Fibroblast of the conjunctiva (primary cell): ENCODE measurements at regions not wholly inside any gene's neighbourhood (a gene's known extent, or its start where the extent isn't known, plus 50 kb on each side); places are given as distances from the start of the nearest gene placed in this dataset.

Experiments used
- DNase-seq: peaks from one replicate; pipeline ENCODE4 v3.0.0-alpha.2; 2010; ENCODE audit warnings: low read depth

DNA sequence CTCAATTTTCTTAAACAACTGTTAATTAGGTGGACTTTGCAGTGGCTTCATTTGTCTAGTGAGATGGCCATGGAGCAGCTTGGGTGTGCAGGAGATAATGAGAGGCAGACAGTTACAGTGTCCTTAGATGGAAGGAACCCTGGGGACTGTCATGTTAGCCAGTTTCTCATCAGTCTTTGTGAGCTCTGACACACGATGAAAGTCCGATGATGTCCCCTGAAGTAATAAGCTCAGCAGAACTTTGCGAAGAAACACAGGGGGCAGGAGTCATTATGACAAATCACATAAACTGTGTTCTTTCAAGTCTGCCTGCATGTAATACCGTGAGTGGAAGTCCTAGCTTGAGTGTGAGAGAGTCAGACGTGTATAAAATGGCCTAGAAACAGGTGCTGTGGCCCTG is 201.8 kb downstream of the DRD1 start:
- DNase-seq: no peak

GRCh38 chr5:175238326-175238725 is 205.7 kb downstream of the DRD1 start:
- no peak for DNase-seq

- no peak for DNase-seq
Measured at GRCh38 chr5:175236176-175236575, 207.8 kb downstream of the DRD1 start.

- DNase-seq: no peak
Measured at GRCh38 chr5:175235251-175235960, 208.6 kb downstream of the DRD1 start.

GRCh38 chr5:175230299-175230698 is 213.7 kb downstream of the DRD1 start:
- no peak for DNase-seq

DNA sequence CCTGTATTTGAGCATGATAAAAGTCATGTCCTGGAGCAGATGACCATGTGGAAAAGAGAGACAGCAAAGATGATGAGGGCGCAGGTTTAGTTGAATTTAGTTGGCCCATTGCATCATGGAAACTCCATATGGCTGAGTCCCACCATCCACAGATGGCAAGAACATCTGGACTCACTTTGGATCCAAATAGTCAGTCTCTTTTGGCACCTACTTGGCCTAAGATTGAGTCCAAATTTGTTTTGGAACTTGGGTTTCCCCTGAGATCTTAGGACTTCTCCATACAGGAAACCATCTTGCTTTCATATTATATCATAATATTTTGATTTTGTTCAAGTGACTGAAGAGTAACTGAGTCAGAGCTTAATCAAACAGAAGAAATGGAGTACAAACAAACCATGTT is 217.5 kb downstream of the DRD1 start:
- DNase-seq: no peak

DNA sequence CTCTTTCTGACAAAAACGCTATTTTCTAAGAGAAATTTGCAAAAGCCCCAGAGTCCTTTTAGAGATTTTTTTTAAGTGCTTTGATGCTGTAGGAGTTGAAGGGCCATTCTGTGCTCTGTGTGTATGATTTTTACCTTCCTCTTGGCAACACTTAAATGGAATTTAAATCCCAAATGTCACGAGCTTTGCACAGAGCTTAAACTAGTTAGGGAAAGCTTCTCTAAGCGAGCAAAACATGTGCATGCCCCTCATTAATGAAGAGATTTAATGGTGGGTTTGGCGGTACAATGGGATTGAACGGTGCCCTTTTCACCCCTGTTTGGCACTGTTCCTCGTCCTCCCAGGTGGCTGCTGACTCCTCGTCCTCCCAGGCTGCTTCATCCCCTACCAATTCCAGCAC is 220.7 kb downstream of the DRD1 start:
- no peak for DNase-seq

DNA sequence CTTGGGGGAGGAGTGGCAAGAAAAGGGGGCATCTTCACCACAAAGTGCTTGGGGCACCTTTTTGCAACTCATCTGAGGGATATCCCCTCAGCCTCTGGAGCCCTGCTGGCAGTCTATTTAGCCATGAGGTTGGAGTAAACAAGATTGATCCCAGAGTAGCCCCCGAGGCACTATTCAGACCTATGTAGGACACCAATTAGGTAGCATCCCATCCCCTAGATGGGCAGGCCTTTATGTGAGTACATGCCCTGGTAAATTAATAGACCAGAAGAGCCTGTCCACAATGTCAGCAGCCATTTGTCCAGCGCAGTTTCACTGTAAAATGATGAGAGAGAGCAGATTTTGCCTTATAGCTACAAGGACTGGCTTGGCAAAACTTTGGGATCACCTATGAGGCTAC is 221.4 kb downstream of the DRD1 start:
- no peak for DNase-seq

- no peak for DNase-seq
Measured at GRCh38 chr5:175220549-175220948, 223.4 kb downstream of the DRD1 start.

GRCh38 chr5:175219366-175219765 is 224.6 kb downstream of the DRD1 start:
- DNase-seq: no peak

GRCh38 chr5:175216991-175217390 is 227.0 kb downstream of the DRD1 start:
- no peak for DNase-seq

DNA sequence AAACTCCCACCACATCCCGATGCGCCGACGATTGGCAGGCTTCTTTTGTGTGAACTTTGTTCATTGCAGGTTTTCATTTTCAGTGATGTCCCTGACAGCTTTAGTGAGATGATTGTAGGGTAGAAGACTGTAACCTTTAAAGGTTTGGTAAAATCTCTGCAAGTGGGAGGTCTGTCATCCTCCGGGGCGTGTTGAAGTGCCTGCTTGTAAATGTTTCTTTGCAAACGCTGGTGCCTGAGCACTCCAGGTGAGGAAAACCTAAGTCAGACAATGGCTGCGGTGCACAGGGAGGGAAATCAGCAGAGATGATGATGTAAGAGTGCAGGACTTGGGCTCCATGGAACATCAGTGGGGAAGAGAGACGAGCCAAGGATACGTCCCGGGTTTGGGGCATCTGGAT is 228.1 kb downstream of the DRD1 start:
- no peak for DNase-seq

DNA sequence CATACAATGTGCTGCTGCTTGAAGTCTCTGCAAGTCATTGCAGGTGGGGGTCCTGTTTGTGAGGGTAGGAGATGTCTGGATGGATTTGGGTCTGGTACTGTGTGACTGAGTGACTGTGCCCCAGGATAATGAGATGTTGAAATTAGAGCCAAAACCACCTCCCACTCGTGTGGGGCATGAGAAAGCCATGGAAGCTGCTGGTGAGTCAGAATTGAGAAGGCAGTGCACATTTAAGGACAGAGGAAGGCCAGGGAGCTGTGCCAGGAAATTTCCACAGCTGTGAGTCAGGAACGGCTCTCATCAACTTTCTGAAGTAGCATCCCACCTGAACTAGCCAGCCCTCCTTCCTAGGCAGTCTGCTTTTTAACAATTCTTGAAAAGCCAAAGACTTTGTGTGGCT is 229.8 kb downstream of the DRD1 start:
- peak; percentile 10 for DNase-seq

- DNase-seq: no peak
Measured at GRCh38 chr5:175211956-175212756, 231.8 kb downstream of the DRD1 start.

DNA sequence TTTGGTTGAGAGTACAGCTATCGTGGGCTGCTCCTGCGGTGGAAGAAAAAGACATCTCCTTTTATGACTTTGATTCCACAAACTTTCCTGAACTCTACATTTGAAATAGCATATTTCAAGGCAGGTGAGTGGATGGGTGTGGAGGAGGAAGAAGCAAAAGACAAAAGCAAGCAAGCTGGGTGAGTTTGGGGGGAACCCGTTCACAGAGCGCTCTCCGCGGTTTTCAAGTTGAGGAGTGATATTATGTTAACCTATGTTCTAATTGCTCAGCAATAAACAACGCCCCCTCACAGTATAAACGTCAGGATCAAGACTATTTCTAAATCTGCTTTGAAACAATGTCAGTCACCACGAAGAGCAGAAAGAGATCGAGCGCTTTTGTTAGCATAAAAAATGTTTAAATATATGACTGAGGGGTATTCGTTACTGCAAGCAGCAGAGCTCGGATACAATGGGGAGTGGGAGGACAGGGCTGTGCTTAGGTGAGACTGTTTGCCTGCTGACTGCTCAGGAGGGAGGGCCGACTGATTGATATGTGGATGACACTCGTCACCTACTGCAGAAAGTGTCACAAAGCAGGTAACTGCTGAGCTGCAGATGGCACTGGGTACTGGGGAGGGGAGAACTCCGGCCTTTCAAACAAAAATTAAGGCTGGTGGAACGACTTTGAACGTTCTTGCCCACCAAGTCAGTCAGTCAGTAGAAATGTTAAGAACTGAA is 236.5 kb downstream of the DRD1 start:
- DNase-seq: no peak

GRCh38 chr5:175206669-175207068 is 237.3 kb downstream of the DRD1 start:
- no peak for DNase-seq

DNA sequence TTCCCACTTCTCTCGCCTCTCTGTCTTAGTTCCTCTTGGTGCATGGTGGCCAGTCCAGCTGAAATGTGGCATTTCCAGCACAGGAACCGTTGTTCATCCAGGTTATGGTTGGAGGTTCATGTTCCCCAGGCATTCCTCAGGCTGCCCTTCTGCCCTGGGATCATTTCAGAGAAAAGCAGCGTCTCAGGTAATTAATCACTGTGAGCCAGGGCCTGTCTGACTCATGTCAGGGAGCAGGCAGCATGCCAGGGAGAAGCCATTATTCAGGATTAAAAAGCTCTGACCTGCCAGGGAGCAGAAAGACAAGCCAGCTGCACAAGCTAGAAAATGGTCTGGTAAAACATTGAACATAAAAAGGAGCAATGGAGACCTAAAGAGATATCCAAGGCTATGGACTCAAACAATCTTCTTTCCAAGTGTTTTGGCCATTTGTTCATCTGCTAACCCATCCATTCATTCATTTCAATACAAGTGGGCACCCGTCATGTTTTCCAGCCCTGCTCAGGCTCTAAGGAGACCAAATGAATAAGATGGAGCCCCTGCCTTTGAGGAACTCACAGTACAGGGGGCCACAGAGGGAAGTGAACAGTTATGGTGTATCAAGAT is 241.4 kb downstream of the DRD1 start:
- DNase-seq: no peak

DNA sequence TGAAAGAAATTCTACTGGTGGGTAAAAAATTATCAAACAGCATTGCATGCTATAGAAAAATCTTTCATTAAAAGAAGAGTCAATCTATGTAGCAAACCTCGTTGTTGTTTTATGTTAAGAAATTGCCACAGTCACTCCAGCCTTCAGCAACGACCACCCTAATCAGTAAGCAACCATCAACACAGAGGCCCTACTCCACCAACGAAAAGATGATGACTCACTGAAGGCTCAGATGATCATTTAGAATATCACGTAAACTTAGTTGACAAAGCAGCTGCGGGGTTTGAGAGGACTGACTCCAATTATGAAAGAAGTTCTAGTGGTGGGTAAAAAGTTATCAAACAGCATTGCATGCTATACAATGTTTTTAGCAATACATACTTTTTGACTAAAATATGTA is 242.6 kb downstream of the DRD1 start:
- DNase-seq: no peak

GRCh38 chr5:175195698-175196656 is 248.0 kb downstream of the DRD1 start:
- DNase-seq: peak; percentile 55

DNA sequence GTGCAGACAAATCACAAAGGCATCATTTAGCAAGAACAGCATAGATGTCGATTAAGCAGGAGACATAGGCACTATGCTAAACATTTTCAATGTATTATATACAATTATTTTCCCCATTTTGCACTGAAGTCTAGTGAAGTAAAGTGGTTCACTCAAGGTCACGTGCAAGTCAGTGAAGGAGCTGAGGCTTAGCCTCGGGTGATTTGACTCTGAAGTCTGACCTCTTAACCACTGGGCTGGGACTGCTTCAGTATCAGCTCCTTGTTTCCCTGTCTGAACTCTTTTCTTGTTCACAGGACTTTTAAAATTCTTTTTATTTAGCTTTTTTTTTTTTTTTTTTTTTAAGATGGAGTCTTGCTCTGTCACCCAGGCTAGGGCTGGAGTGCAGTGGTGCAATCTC is 262.7 kb downstream of the DRD1 start:
- DNase-seq: no peak

DNA sequence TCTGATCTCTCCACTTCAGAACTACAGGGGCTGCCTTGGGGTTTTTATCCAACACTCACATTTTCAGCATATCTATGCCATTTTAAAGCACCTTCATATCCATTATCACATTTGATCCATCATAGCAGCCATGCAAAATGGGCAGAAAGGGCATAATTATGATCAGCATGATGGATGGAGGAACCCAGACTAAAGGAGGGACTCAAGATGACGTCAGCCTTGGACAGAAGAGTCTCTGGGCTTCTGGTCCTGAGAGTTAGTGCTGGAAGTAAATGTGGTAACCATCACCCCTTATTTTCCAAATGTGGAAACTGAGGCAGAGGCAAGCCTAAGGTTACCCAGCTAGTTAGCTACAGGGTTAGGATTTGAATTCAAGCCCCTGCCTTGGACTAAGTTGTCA is 273.1 kb downstream of the DRD1 start:
- DNase-seq: no peak
